Effector memory CD8-positive, alpha-beta T cell (primary cell): ENCODE measurements at regions not wholly inside any gene's neighbourhood (a gene's known extent, or its start where the extent isn't known, plus 50 kb on each side); places are given as distances from the start of the nearest gene placed in this dataset.
"Not testable (repeated sequence)": the region's sequence is repeated elsewhere in the genome, so short reads cannot be mapped to it uniquely, and the experiment has no call there.

Experiments
- ATAC-seq: fragments of 150-1000 bp; cut with Tn5 transposase; replicated peaks from 2 replicates; pipeline ENCODE4 v1.10.0; 2021; ENCODE audit warnings: mild to moderate bottlenecking, moderate library complexity
- DNase-seq, 3 experiments: peaks; one replicate each; pipeline ENCODE4 v3.0.0; 2021
- H3K27ac Mint-ChIP-seq, 2 donors: one replicate each; pipeline ENCODE4 v1.8.0; 2022; ENCODE audit warnings: mild to moderate bottlenecking in 2 of 2, mixed read lengths in 2 of 2, moderate library complexity in 2 of 2
- H3K27me3 Mint-ChIP-seq, 2 donors: one replicate each; pipeline ENCODE4 v1.8.0; 2022; ENCODE audit warnings: mixed read lengths in 2 of 2
- H3K36me3 Mint-ChIP-seq: one replicate; pipeline ENCODE4 v1.8.0; 2022; ENCODE audit warnings: mild to moderate bottlenecking, moderate library complexity, mixed read lengths; ENCODE audit not compliant: insufficient read depth
- H3K4me1 Mint-ChIP-seq, 2 donors: one replicate each; pipeline ENCODE4 v1.8.0; 2022; ENCODE audit warnings: low read depth in 2 of 2, mixed read lengths in 2 of 2
- H3K4me3 Mint-ChIP-seq, 2 donors: one replicate each; pipeline ENCODE4 v1.8.0; 2022; ENCODE audit warnings: mild to moderate bottlenecking in 2 of 2, mixed read lengths in 2 of 2, moderate library complexity in 2 of 2
- H3K9me3 Mint-ChIP-seq, 2 donors: one replicate each; pipeline ENCODE4 v1.8.0; 2022; ENCODE audit warnings: mixed read lengths in 2 of 2

DNA sequence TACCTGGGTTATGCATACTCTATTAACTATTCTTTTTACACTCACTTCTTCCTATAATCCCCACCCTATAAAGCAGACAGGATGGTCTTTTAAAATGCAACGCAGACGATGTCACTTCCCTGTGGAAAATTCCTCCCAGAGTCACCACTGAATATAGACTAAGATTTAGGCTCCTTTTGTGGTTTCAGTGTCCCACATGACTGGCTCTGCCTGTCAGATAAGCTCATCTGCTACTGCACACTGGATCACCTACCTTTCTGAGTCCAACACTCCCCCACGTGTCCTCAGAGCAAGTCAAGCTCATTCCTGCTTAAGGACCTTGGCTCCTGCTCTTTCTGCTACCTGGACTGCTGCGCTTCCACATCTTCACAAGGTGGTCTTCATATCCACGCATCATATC lies 73.0 kb upstream of the SIPA1L2 start:
- H3K4me1 Mint-ChIP-seq: peaks cover 0 to 2% of the 10 kb centered on the region in 2 donors
- no peaks in the 10 kb centered on the region for H3K36me3 Mint-ChIP-seq
- no peak for ATAC-seq
- peaks cover 0 to 1% of the 10 kb centered on the region in 2 donors for H3K9me3 Mint-ChIP-seq
- H3K27ac Mint-ChIP-seq: no peak overlapping the region
- no peak overlapping the region for H3K4me3 Mint-ChIP-seq
- no peak for DNase-seq
- H3K27me3 Mint-ChIP-seq: peaks cover 12 to 28% of the 10 kb centered on the region in 2 donors

DNA sequence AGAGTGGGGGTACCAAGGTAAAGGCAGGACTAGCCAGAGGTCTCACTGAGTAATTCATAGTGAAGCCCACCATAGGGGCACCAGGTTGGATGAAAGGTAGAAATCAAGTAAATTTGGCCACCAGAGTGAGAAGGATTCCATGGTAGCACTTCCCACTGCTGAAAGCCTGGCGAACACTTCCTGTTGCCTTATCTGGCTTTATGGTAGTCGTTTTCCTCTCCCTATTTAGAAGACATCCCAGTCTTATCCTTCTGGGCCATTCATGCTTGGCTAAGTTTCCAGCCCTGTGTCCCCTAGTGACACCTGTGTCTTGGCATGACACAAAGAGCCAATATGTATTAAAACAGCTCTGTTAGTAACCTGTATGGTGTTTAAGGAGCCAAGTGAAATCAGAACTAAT lies 74.3 kb upstream of the SIPA1L2 start:
- Mint-ChIP-seq H3K27me3 (peaks cover 14 to 28% of the 10 kb centered on the region in 2 donors), H3K4me1 (peaks cover 0 to 2% of the 10 kb centered on the region in 2 donors), H3K4me3 (no peak overlapping the region), H3K9me3 (peaks cover 0 to 1% of the 10 kb centered on the region in 2 donors), H3K36me3 (no peaks in the 10 kb centered on the region), H3K27ac (no peak overlapping the region)
- DNase-seq (no peak), ATAC-seq (no peak)

DNA sequence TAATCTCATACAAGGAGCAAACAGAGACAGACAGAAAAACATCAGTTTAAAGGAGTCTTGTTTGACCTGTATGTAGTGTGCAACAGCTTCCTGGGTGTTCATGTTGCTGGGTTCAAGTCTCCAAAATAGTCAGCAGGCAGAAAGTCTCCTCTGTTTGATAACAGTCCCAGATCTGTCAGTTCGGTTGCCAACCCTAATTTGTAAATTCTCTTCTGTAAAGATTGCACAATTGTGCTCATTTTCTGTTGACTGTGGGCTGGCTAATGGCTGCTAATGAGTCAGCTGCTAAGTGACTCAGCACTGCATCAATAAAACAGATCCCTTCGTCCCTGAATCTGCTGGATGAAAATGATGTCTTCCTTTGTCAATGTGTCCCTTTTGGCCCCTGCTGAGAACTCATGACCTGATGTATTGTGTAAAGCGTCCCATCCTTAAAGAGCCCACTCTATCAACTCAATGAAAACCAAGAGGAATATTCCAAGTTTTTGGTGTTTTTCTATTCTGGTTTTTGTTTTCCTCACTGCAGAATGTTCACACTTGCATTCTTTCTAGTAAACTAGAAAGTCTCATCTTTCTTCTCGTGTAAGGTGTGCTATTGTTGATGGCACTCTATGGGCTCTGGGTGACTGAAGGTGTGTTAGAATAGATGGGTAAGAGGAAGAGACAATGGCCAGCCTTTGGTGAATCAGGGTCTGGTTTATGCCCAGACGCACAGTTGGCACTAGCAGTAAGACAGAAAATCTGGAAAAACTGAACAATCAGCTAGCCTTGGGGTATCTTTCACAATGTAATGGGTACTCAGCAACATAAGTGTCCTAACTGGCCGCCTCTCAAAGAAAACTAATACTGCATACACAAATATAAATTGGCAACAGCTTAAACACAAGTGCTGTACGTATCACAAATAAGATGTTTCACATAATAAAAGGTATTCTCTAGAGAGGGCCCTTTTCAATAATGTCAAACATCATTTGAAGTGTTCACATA lies 75.1 kb upstream of the SIPA1L2 start:
- Mint-ChIP-seq H3K4me1 (peaks cover 0 to 2% of the 10 kb centered on the region in 2 donors), H3K27me3 (peaks cover 17 to 28% of the 10 kb centered on the region in 2 donors), H3K36me3 (no peaks in the 10 kb centered on the region), H3K9me3 (peaks cover 0 to 1% of the 10 kb centered on the region in 2 donors), H3K4me3 (no peak overlapping the region), H3K27ac (no peak overlapping the region)
- no peak for ATAC-seq
- DNase-seq: no peak

DNA sequence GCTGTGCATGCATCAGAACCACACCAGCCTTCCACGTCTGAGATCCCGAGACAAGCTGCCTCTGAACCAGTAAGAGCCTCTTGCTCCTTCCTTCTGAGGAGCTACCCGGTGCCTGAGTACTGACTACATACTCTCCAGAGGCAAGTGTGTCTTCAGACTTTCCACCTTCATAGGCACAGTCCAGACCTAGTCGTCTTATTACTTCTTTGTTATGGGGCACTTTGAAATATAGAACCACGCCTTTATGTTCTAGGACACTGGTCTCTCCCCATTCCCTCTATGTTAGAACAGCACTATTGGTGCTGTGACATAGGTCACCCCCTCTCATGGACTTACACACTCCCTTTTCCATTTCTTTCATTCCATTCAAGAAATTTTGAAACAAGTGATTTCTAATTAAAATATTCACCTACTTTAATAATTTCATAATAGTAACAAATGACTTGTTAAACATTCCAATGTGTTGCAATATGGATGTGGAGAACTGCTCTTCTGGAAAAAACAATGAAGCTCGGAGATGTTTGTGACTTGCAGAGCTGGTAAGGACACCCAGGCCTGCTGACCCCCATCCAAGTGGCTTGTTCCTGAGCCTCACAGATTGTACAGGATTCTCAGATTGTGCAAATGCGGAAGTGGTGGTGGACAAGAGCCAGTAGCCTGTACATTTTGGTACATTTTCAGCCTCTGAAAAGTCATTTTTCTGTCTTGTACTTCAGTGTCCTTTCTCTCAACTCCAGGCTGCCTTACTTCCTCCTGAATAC lies 76.1 kb upstream of the SIPA1L2 start:
- Mint-ChIP-seq H3K9me3 (peaks cover 0 to 1% of the 10 kb centered on the region in 2 donors), H3K4me1 (peaks cover 0 to 2% of the 10 kb centered on the region in 2 donors), H3K36me3 (no peaks in the 10 kb centered on the region), H3K27me3 (peaks cover 17 to 27% of the 10 kb centered on the region in 2 donors), H3K4me3 (no peak overlapping the region), H3K27ac (no peak overlapping the region)
- no peak for DNase-seq
- no peak for ATAC-seq

DNA sequence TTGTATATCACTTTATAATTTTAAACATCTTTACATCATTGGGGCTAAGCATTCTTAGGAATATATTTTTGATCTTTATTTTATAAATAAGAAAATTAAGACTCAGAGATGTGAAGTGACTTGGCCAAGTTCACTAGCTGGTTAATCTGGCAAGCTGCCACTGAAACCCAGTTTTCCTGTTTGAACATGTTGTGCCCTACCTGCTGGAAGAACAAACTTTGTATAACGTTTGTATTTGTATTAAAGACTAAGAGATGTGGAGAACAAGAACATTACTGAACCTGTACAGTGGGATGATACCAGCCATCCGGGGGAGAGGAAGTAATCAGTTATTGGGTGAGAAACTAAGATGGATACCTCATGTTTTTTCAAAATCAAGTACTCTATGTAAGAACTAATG lies 77.2 kb upstream of the SIPA1L2 start:
- Mint-ChIP-seq H3K9me3 (no peaks in the 10 kb centered on the region), H3K4me3 (no peak overlapping the region), H3K4me1 (peaks cover 0 to 2% of the 10 kb centered on the region in 2 donors), H3K36me3 (no peaks in the 10 kb centered on the region), H3K27me3 (peaks cover 16 to 27% of the 10 kb centered on the region in 2 donors), H3K27ac (no peak overlapping the region)
- no peak for DNase-seq
- no peak for ATAC-seq

DNA sequence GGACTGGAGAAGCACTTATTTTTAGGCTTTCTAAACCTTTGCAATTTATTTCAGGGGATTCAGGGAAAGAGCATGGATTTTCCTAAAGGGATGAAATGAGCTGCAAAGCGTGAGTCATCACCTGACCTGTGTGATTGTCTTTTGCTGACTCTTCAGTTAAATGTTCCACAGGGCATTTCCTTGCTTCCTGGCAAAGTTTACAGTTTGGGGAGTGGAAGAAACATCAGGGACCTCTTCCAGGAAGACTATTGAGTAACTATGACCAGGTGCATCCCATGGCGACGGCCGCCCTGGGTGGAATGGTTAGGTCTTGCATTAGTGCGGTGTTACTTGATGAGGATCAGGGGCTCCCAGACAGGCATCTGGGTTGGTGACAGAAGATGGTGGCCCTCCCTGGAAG lies 79.5 kb upstream of the SIPA1L2 start:
- no peaks in the 10 kb centered on the region for H3K36me3 Mint-ChIP-seq
- DNase-seq (no peak), ATAC-seq (no peak)
- H3K4me3 Mint-ChIP-seq: no peak overlapping the region
- H3K27me3 Mint-ChIP-seq: peaks cover 0 to 21% of the 10 kb centered on the region in 2 donors
- no peaks in the 10 kb centered on the region for H3K9me3 Mint-ChIP-seq
- H3K27ac Mint-ChIP-seq: no peak overlapping the region
- peaks cover 0 to 2% of the 10 kb centered on the region in 2 donors for H3K4me1 Mint-ChIP-seq

DNA sequence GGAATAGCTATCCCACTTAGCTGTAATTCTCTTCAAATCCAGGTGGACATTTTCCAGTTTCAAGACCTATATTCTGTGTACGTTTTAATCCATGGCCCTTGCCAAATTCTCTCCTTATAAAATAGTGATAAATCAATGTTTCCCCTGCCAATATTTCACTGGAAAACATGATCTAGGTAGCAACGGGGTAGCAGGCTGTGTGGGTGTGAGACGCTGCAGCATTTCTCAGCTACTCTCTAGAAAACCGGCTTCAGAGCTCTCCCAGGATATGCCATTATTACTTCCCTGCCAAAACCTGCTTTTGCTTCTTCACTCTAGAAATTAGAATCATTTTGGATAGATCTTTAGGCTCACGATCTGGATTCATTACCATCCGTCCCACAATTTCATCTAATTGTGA lies 82.1 kb upstream of the SIPA1L2 start:
- no peaks in the 10 kb centered on the region for H3K9me3 Mint-ChIP-seq

DNA sequence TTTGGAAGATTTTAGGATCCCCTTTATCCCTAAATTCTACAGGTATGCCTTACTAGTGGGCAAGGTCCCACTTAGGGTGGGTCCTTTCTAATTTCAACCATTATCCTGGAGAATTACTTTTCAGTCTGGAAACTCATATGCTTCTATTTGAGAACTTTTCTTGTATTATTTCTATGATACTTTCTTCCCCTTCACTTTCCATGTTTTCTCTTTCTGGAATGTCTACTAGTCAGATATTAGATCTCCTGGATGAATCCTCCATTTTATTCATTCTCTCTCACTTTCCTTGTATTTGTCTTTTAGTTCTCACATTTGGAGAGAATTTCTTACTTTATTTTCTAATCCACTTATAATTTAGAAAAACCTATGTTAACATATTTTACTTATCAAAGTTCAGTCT lies 83.9 kb upstream of the SIPA1L2 start:
- ATAC-seq (no peak), DNase-seq (no peak)
- Mint-ChIP-seq H3K27ac (no peak overlapping the region), H3K27me3 (peaks cover 18 to 36% of the 10 kb centered on the region in 2 donors), H3K9me3 (no peaks in the 10 kb centered on the region), H3K36me3 (no peaks in the 10 kb centered on the region), H3K4me1 (no peaks in the 10 kb centered on the region), H3K4me3 (no peak overlapping the region)

More for the DNA sequence above, 82.1 kb upstream of the SIPA1L2 start:
- DNase-seq (no peak), ATAC-seq (no peak)
- H3K27ac Mint-ChIP-seq: no peak overlapping the region
- peaks cover 2 to 24% of the 10 kb centered on the region in 2 donors for H3K27me3 Mint-ChIP-seq
- no peak overlapping the region for H3K4me3 Mint-ChIP-seq
- no peaks in the 10 kb centered on the region for H3K4me1 Mint-ChIP-seq
- H3K36me3 Mint-ChIP-seq: no peaks in the 10 kb centered on the region

DNA sequence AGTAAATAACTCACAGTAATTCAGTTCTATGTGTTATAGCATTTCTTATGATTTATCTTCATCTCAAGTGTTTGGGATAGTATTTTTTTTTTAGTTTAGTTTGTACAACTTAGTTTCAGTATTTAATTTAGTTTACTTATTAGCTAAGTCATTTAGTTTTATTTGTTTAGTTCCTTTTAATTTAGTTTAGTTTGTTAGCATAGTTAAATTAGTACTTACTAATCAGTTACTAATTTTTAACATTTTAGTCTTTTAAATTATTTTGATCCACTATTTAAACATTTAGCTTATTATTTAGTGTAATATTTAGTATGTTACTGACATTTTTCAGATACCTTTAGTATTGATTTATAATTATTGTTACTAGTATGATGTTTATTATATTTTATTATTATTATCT lies 85.2 kb upstream of the SIPA1L2 start:
- H3K4me1 Mint-ChIP-seq: no peaks in the 10 kb centered on the region

DNA sequence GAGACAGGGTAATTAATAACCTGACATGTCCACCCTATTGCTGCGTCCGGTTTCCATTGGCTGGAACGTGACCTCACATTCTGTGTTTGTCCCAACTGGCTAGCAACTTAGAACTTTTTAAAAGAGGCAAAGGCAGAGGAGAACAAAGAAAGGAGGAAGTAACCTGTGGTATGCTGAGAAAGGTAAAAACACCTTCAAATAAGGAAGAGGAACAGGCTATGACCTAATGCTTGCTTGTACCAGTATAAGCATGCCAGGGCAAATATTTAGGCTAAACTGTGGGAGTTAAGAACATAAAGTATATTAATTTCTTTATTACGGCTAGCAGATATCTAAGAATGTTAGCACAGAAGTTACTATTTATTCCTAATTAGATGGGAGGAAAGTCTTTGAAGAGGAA lies 87.3 kb upstream of the MAP10 start:
- H3K27ac Mint-ChIP-seq, H3K4me1 Mint-ChIP-seq, H3K9me3 Mint-ChIP-seq, DNase-seq, H3K4me3 Mint-ChIP-seq, ATAC-seq, H3K36me3 Mint-ChIP-seq: not testable (repeated sequence)
- H3K27me3 Mint-ChIP-seq: peaks cover 29 to 38% of the 10 kb centered on the region in 2 donors

More for the DNA sequence above, 85.2 kb upstream of the SIPA1L2 start:
- ATAC-seq (no peak), DNase-seq (no peak)
- no peaks in the 10 kb centered on the region for H3K36me3 Mint-ChIP-seq
- no peaks in the 10 kb centered on the region for H3K9me3 Mint-ChIP-seq
- H3K27ac Mint-ChIP-seq: no peak overlapping the region
- H3K27me3 Mint-ChIP-seq: peaks cover 26 to 32% of the 10 kb centered on the region in 2 donors
- no peak overlapping the region for H3K4me3 Mint-ChIP-seq

DNA sequence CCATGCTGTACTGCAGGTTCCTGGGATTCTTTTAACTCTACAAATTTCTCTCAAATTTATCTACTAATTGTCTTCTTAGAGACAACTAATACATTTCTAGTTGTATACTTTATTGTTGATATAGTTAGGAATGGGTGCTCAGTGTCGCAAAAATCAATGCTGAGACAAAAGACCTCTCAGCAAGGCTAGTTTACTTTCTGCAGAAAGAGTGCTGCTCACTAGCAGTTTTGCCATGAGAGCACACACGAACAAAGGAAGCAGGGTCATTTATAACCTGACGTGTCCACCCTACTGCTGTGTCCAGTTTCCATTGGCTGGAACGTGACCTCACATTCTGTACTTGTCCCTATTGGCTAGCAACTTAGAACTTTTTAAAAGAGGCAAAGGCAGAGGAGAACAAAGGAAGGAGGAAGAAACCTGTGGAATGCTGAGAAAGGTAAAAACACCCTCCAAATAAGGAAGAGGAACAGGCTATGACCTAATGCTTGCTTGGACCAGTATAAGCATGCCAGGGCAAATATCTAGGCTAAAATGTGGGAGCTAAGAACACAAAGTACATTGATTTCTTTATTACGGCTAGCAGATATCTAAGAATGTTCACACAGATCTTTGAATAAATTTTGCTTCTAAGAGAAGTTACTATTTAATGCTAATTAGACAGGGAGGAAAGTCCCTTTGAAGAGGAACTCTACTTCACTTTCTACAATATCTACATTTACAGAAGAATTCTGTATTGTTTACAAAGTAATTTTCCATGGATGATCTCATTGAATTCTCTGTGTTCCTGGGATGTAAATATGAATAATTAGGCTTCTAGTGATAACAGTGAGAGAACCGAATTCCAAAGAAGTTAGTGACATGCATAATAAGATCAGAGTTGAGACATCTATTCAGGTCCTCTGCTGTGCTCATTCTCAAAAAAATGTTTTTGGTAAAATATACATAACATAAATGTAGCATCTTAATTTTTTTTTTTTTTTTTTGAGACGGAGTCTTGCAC lies 86.0 kb upstream of the MAP10 start:
- no peak for DNase-seq
- peaks cover 29 to 38% of the 10 kb centered on the region in 2 donors for H3K27me3 Mint-ChIP-seq
- no peaks in the 10 kb centered on the region for H3K9me3 Mint-ChIP-seq
- H3K4me3 Mint-ChIP-seq: no peak overlapping the region
- ATAC-seq: no peak
- H3K36me3 Mint-ChIP-seq: no peaks in the 10 kb centered on the region
- no peaks in the 10 kb centered on the region for H3K4me1 Mint-ChIP-seq
- no peak overlapping the region for H3K27ac Mint-ChIP-seq

DNA sequence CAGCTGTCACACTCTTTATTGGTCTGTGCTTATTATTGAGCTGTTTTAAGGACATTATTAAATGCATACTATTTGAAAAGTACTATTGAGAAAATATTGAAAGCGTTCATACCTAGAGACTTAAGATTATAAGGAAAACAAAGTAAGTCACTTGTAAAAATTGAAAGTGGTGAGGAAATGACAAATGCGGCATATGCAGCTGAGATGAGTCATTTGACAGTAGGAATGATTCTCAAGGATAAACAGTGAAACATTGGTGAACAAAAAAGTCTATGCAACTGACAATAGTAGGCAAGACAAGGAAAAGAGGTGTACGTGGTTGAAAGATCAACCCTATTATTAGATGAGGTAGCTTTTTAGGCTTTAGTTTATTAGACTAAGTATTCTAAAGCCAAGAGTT lies 82.6 kb upstream of the MAP10 start:
- Mint-ChIP-seq H3K4me1 (peaks cover 8 to 10% of the 10 kb centered on the region in 2 donors), H3K27ac (no peak overlapping the region), H3K27me3 (peaks cover 21 to 30% of the 10 kb centered on the region in 2 donors), H3K9me3 (no peaks in the 10 kb centered on the region), H3K36me3 (peaks cover 5% of the 10 kb centered on the region), H3K4me3 (no peak overlapping the region)
- DNase-seq (no peak), ATAC-seq (no peak)
